ENCODE measurements at regions not wholly inside any gene's neighbourhood (a gene's known extent, or its start where the extent isn't known, plus 50 kb on each side); places are given as distances from the start of the nearest gene placed in this dataset.

- no peak for DNase-seq (ENCODE audit: low read depth in 1 of 2, low spot score in 1 of 2)
- no peak for TF ChIP-seq GABPA (IDR thresholded peaks at IDR 0.05; ENCODE audit: low read depth)
- TF ChIP-seq CTCF (IDR thresholded peaks at IDR 0.05; ENCODE audit: insufficient read depth, low read length) = no peak
- no peak for TF ChIP-seq SPI1 (IDR thresholded peaks at IDR 0.05; ENCODE audit: borderline replicate concordance, low read depth)
- TF ChIP-seq REST (IDR thresholded peaks at IDR 0.05; ENCODE audit: insufficient replicate concordance, low read depth) = no peak
- no peak overlapping the region for H3K27ac ChIP-seq (replicated peaks)
- no peak overlapping the region for H3K4me3 ChIP-seq (replicated peaks; ENCODE audit: insufficient read depth, low read length)
- H3K27me3 ChIP-seq (ENCODE audit: insufficient read depth, poor library complexity, severe bottlenecking) = no peaks in the 10 kb centered on the region
Observed at GRCh38 chr1:94727846-94728715, 92.1 kb upstream of the SLC44A3 start.

GRCh38 chr1:94726981-94727685 lies 93.0 kb upstream of the SLC44A3 start:
- DNase-seq (ENCODE audit: low read depth in 1 of 2, low spot score in 1 of 2) = no peak

More at GRCh38 chr1:94726981-94727685, 93.0 kb upstream of the SLC44A3 start:
- H3K4me3 ChIP-seq (replicated peaks; ENCODE audit: insufficient read depth, low read length) = no peak overlapping the region
- no peak for TF ChIP-seq CTCF (IDR thresholded peaks at IDR 0.05; ENCODE audit: insufficient read depth, low read length)
- TF ChIP-seq GABPA (IDR thresholded peaks at IDR 0.05; ENCODE audit: low read depth) = no peak
- TF ChIP-seq SPI1 (IDR thresholded peaks at IDR 0.05; ENCODE audit: borderline replicate concordance, low read depth) = no peak
- TF ChIP-seq REST (IDR thresholded peaks at IDR 0.05; ENCODE audit: insufficient replicate concordance, low read depth) = no peak
- TF ChIP-seq POLR2AphosphoS5 (IDR thresholded peaks at IDR 0.05; ENCODE audit: low read depth) = no peak
- H3K27me3 ChIP-seq (ENCODE audit: insufficient read depth, poor library complexity, severe bottlenecking) = no peaks in the 10 kb centered on the region
- no peak overlapping the region for H3K27ac ChIP-seq (replicated peaks)
